ENCODE measurements at regions not wholly inside any gene's neighbourhood (a gene's known extent, or its start where the extent isn't known, plus 50 kb on each side); places are given as distances from the start of the nearest gene placed in this dataset.

- peak overlapping the region; percentile 56 for H2AFZ ChIP-seq
- no peaks in the 10 kb centered on the region for H3K36me3 ChIP-seq (ENCODE audit: control insufficient read depth, insufficient read depth, low read length)
- no peak overlapping the region for H3K4me3 ChIP-seq (ENCODE audit: low read depth, low read length)
- H3K27me3 ChIP-seq (ENCODE audit: control insufficient read depth, insufficient read depth, low read length) = no peaks in the 10 kb centered on the region
- no peaks in the 10 kb centered on the region for H3K79me2 ChIP-seq
- no peaks in the 10 kb centered on the region for H3K9me3 ChIP-seq (ENCODE audit: control insufficient read depth, low read length)
- H3K4me2 ChIP-seq (ENCODE audit: low read length) = peak overlapping the region; percentile 0
- peak overlapping the region; percentile 54 for H3K27ac ChIP-seq
- TF ChIP-seq, protein P1, sequence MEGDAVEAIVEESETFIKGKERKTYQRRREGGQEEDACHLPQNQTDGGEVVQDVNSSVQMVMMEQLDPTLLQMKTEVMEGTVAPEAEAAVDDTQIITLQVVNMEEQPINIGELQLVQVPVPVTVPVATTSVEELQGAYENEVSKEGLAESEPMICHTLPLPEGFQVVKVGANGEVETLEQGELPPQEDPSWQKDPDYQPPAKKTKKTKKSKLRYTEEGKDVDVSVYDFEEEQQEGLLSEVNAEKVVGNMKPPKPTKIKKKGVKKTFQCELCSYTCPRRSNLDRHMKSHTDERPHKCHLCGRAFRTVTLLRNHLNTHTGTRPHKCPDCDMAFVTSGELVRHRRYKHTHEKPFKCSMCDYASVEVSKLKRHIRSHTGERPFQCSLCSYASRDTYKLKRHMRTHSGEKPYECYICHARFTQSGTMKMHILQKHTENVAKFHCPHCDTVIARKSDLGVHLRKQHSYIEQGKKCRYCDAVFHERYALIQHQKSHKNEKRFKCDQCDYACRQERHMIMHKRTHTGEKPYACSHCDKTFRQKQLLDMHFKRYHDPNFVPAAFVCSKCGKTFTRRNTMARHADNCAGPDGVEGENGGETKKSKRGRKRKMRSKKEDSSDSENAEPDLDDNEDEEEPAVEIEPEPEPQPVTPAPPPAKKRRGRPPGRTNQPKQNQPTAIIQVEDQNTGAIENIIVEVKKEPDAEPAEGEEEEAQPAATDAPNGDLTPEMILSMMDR (IDR thresholded peaks at IDR 0.05) = no peak
- H3K9ac ChIP-seq = no peak overlapping the region
- peaks cover 16% of the 10 kb centered on the region for H3K4me1 ChIP-seq
These were observed 244.5 kb upstream of the KCNMB2 start for GRCh38 chr3:178291574-178292370.

DNA sequence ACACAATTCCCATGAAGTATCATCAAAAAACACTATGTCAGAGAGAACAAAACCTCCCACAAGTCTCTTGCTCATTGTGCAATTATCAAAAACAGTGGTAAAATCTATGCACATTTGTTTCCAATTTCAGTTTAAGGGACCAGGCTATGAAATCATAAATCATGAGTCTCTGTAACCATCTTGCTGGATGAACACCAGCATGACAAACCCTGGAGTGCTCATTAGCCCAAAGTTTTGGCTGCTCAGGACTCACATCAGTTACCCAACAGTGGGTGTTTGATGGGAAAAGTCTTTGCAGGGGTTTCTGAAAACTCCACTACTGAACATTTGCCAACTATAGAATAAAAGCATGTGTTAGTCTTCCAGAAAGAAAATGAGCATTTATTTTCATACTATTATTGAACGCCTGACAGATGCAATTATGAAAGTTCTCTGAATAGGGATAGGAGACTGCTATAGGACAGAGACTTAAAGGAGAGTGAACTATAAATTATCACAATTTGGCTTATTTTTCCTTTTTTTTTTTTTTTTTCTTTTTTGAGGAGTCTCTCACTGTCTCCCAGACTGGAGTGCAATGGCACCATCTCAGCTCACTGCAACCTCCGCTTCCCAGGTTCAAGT is 240.8 kb upstream of the KCNMB2 start:
- no peak overlapping the region for H3K9ac ChIP-seq
- H3K27ac ChIP-seq = no peak overlapping the region
- H3K27me3 ChIP-seq (ENCODE audit: control insufficient read depth, insufficient read depth, low read length) = no peaks in the 10 kb centered on the region
- peaks cover 16% of the 10 kb centered on the region for H3K4me1 ChIP-seq
- H2AFZ ChIP-seq = no peak overlapping the region
- no peaks in the 10 kb centered on the region for H3K36me3 ChIP-seq (ENCODE audit: control insufficient read depth, insufficient read depth, low read length)
- H3K9me3 ChIP-seq (ENCODE audit: control insufficient read depth, low read length) = no peaks in the 10 kb centered on the region
- no peaks in the 10 kb centered on the region for H3K79me2 ChIP-seq
- no peak overlapping the region for H3K4me3 ChIP-seq (ENCODE audit: low read depth, low read length)
- TF ChIP-seq, protein P1 (IDR thresholded peaks at IDR 0.05) = no peak
- H3K4me2 ChIP-seq (ENCODE audit: low read length) = no peak overlapping the region

GRCh38 chr3:178297199-178297598 is 239.0 kb upstream of the KCNMB2 start:
- TF ChIP-seq, protein P1 (IDR thresholded peaks at IDR 0.05) = no peak
- no peak overlapping the region for H3K9ac ChIP-seq
- no peak overlapping the region for H3K27ac ChIP-seq
- no peaks in the 10 kb centered on the region for H3K79me2 ChIP-seq
- no peak overlapping the region for H3K4me2 ChIP-seq (ENCODE audit: low read length)
- H3K4me3 ChIP-seq (ENCODE audit: low read depth, low read length) = no peak overlapping the region
- no peak overlapping the region for H2AFZ ChIP-seq
- no peaks in the 10 kb centered on the region for H3K36me3 ChIP-seq (ENCODE audit: control insufficient read depth, insufficient read depth, low read length)
- H3K4me1 ChIP-seq = peaks cover 5% of the 10 kb centered on the region
- H3K27me3 ChIP-seq (ENCODE audit: control insufficient read depth, insufficient read depth, low read length) = no peaks in the 10 kb centered on the region
- no peaks in the 10 kb centered on the region for H3K9me3 ChIP-seq (ENCODE audit: control insufficient read depth, low read length)

DNA sequence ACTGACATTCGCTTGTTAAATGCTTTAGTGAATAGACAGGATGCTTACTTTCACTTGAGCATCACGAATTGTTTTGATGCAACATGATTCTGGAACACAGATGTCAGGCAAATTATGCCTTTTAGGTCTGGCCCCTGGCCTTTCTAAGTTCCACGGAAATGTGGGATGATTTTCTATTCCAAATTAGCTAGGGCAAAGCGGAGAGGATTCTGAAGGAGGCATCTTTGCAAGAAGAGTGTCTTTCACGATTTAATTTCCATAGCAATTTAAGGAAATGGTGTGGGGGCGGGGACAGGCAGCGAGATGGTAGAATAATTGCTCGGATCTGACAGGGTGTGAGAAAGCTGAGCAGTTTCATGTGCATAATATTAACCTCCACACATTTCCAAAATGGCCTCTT is 238.5 kb upstream of the KCNMB2 start:
- H3K4me2 ChIP-seq (ENCODE audit: low read length) = no peak overlapping the region
- TF ChIP-seq, protein P1 (IDR thresholded peaks at IDR 0.05) = no peak
- H3K9ac ChIP-seq = no peak overlapping the region
- H3K4me3 ChIP-seq (ENCODE audit: low read depth, low read length) = no peak overlapping the region
- no peak overlapping the region for H3K27ac ChIP-seq
- no peaks in the 10 kb centered on the region for H3K36me3 ChIP-seq (ENCODE audit: control insufficient read depth, insufficient read depth, low read length)
- no peaks in the 10 kb centered on the region for H3K79me2 ChIP-seq
- H3K27me3 ChIP-seq (ENCODE audit: control insufficient read depth, insufficient read depth, low read length) = no peaks in the 10 kb centered on the region
- H3K4me1 ChIP-seq = no peaks in the 10 kb centered on the region
- H3K9me3 ChIP-seq (ENCODE audit: control insufficient read depth, low read length) = no peaks in the 10 kb centered on the region
- no peak overlapping the region for H2AFZ ChIP-seq
